ENCODE measurements at regions not wholly inside any gene's neighbourhood (a gene's known extent, or its start where the extent isn't known, plus 50 kb on each side); places are given as distances from the start of the nearest gene placed in this dataset.

DNA sequence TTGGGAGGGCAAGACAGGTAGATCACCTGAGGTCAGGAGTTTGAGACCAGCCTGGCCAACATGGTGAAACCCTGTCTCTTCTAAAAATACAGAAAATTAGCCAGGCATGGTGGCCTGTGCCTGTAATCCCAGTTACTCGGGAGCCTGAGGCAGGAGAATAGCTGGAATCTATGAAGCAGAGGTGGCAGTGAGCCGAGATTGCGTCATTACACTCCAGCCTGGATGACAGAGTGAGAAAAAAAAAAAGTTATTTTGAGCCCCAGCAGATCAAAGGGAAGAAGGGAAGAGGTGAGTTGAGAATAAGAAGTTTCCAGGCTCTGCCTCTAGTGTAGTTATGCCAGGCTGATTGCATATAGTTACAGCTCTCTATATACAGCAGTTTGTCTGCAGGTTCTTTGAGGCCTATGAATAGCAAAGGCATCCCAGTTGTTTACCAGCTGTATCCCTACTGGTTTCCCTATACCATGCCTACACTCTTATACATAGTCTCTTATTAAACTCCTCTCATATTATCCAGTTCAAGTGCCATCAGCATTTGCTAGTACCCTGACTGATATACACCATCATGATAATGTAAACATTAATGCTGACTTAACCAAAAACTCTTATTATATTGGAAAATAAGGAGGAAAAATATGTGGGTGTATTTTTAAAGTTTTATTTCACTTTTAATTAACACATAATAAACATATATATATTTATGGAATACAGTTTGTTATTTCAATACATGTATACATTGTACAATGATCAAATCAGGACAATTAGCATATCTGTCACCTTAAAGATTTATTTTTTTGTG is 823.6 kb upstream of the ADGRB3 start:
- no peaks in the 10 kb centered on the region for H3K4me1 ChIP-seq (ENCODE audit: control insufficient read depth, insufficient read depth, low read length)
- no peak overlapping the region for H3K4me2 ChIP-seq (ENCODE audit: control insufficient read depth, insufficient read depth)
- H3K27me3 ChIP-seq (replicated peaks in 1 of 2; ENCODE audit: control insufficient read depth in 2 of 2, insufficient read depth in 2 of 2, low read length in 1 of 2) = no peaks in the 10 kb centered on the region
- ChIA-PET POLR2A (no interaction called here), RAD21 (ENCODE audit: unreplicated experiment) (no interaction called here), CTCF (no interaction called here), SMC1A (ENCODE audit: uncharacterized antibody, unreplicated experiment) (no interaction called here)
- in situ Hi-C loops (cut with MboI) (no loop called here), intact Hi-C loops (cut with micrococcal nuclease; ENCODE audit: unreplicated experiment) (no loop called here)
- H3K27ac ChIP-seq (ENCODE audit: control insufficient read depth, insufficient read depth) = no peak overlapping the region
- ATAC-seq (no peak), DNase-seq (ENCODE audit: low read depth, low spot score) (no peak), FAIRE-seq (no peak)
- no TSS peak for BruUV-seq (replicated peaks)
- no peaks in the 10 kb centered on the region for H3K36me3 ChIP-seq (ENCODE audit: control insufficient read depth in 2 of 2, insufficient read depth in 2 of 2, low read length in 1 of 2)
- H3K79me2 ChIP-seq (ENCODE audit: control insufficient read depth, insufficient read depth, low read length) = no peaks in the 10 kb centered on the region
- 28% methylated on average over 3 of the region's 3 CpGs for WGBS (ENCODE audit: insufficient coverage, insufficient replicate concordance, low lambda C conversion rate, missing lambda C conversion rate)
- H4K20me1 ChIP-seq (ENCODE audit: control insufficient read depth, insufficient read depth) = no peaks in the 10 kb centered on the region
- no peak overlapping the region for H3K9ac ChIP-seq (ENCODE audit: control insufficient read depth, insufficient read depth, low read length)
- H2AFZ ChIP-seq (ENCODE audit: control insufficient read depth, low read depth, low read length) = no peak overlapping the region
- H3K4me3 ChIP-seq = no peak overlapping the region
- no peaks in the 10 kb centered on the region; the same call in 1 of the 3 replicates for H3K9me3 ChIP-seq (replicated peaks; ENCODE audit: control insufficient read depth, insufficient read depth, low read length)
- TF ChIP-seq HCFC1 (IDR thresholded peaks at IDR 0.05; ENCODE audit: low read length) = no peak
- TF ChIP-seq GABPA (IDR thresholded peaks at IDR 0.05; ENCODE audit: low read depth) = no peak
- TF ChIP-seq BACH1 (IDR thresholded peaks at IDR 0.05; ENCODE audit: borderline replicate concordance) = no peak
- TF ChIP-seq, protein P1, sequence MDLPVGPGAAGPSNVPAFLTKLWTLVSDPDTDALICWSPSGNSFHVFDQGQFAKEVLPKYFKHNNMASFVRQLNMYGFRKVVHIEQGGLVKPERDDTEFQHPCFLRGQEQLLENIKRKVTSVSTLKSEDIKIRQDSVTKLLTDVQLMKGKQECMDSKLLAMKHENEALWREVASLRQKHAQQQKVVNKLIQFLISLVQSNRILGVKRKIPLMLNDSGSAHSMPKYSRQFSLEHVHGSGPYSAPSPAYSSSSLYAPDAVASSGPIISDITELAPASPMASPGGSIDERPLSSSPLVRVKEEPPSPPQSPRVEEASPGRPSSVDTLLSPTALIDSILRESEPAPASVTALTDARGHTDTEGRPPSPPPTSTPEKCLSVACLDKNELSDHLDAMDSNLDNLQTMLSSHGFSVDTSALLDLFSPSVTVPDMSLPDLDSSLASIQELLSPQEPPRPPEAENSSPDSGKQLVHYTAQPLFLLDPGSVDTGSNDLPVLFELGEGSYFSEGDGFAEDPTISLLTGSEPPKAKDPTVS (IDR thresholded peaks at IDR 0.05; ENCODE audit: low read depth, low read length) = no peak
- TF ChIP-seq, protein P2, sequence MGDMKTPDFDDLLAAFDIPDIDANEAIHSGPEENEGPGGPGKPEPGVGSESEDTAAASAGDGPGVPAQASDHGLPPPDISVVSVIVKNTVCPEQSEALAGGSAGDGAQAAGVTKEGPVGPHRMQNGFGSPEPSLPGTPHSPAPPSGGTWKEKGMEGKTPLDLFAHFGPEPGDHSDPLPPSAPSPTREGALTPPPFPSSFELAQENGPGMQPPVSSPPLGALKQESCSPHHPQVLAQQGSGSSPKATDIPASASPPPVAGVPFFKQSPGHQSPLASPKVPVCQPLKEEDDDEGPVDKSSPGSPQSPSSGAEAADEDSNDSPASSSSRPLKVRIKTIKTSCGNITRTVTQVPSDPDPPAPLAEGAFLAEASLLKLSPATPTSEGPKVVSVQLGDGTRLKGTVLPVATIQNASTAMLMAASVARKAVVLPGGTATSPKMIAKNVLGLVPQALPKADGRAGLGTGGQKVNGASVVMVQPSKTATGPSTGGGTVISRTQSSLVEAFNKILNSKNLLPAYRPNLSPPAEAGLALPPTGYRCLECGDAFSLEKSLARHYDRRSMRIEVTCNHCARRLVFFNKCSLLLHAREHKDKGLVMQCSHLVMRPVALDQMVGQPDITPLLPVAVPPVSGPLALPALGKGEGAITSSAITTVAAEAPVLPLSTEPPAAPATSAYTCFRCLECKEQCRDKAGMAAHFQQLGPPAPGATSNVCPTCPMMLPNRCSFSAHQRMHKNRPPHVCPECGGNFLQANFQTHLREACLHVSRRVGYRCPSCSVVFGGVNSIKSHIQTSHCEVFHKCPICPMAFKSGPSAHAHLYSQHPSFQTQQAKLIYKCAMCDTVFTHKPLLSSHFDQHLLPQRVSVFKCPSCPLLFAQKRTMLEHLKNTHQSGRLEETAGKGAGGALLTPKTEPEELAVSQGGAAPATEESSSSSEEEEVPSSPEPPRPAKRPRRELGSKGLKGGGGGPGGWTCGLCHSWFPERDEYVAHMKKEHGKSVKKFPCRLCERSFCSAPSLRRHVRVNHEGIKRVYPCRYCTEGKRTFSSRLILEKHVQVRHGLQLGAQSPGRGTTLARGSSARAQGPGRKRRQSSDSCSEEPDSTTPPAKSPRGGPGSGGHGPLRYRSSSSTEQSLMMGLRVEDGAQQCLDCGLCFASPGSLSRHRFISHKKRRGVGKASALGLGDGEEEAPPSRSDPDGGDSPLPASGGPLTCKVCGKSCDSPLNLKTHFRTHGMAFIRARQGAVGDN (IDR thresholded peaks at IDR 0.05) = no peak
- TF ChIP-seq, protein P3, sequence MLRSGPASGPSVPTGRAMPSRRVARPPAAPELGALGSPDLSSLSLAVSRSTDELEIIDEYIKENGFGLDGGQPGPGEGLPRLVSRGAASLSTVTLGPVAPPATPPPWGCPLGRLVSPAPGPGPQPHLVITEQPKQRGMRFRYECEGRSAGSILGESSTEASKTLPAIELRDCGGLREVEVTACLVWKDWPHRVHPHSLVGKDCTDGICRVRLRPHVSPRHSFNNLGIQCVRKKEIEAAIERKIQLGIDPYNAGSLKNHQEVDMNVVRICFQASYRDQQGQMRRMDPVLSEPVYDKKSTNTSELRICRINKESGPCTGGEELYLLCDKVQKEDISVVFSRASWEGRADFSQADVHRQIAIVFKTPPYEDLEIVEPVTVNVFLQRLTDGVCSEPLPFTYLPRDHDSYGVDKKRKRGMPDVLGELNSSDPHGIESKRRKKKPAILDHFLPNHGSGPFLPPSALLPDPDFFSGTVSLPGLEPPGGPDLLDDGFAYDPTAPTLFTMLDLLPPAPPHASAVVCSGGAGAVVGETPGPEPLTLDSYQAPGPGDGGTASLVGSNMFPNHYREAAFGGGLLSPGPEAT (IDR thresholded peaks at IDR 0.05; ENCODE audit: low read depth) = no peak
- no peak for TF ChIP-seq EED (IDR thresholded peaks at IDR 0.05; ENCODE audit: low read depth)
- TF ChIP-seq, protein P4, sequence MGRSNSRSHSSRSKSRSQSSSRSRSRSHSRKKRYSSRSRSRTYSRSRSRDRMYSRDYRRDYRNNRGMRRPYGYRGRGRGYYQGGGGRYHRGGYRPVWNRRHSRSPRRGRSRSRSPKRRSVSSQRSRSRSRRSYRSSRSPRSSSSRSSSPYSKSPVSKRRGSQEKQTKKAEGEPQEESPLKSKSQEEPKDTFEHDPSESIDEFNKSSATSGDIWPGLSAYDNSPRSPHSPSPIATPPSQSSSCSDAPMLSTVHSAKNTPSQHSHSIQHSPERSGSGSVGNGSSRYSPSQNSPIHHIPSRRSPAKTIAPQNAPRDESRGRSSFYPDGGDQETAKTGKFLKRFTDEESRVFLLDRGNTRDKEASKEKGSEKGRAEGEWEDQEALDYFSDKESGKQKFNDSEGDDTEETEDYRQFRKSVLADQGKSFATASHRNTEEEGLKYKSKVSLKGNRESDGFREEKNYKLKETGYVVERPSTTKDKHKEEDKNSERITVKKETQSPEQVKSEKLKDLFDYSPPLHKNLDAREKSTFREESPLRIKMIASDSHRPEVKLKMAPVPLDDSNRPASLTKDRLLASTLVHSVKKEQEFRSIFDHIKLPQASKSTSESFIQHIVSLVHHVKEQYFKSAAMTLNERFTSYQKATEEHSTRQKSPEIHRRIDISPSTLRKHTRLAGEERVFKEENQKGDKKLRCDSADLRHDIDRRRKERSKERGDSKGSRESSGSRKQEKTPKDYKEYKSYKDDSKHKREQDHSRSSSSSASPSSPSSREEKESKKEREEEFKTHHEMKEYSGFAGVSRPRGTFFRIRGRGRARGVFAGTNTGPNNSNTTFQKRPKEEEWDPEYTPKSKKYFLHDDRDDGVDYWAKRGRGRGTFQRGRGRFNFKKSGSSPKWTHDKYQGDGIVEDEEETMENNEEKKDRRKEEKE (IDR thresholded peaks at IDR 0.05) = no peak
- no peak for TF ChIP-seq EZH2 (IDR thresholded peaks at IDR 0.05; ENCODE audit: borderline replicate concordance, control insufficient read depth, low read depth, low read length)
- TF ChIP-seq SUZ12 (IDR thresholded peaks at IDR 0.05; ENCODE audit: unreplicated experiment) = no peak
- TF ChIP-seq IRF4 (IDR thresholded peaks at IDR 0.05; ENCODE audit: low read depth, low read length) = no peak
- TF ChIP-seq, protein P5, sequence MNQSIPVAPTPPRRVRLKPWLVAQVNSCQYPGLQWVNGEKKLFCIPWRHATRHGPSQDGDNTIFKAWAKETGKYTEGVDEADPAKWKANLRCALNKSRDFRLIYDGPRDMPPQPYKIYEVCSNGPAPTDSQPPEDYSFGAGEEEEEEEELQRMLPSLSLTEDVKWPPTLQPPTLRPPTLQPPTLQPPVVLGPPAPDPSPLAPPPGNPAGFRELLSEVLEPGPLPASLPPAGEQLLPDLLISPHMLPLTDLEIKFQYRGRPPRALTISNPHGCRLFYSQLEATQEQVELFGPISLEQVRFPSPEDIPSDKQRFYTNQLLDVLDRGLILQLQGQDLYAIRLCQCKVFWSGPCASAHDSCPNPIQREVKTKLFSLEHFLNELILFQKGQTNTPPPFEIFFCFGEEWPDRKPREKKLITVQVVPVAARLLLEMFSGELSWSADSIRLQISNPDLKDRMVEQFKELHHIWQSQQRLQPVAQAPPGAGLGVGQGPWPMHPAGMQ (IDR thresholded peaks at IDR 0.05; ENCODE audit: borderline replicate concordance) = no peak
